SK-N-MC (cell line): ENCODE measurements at regions not wholly inside any gene's neighbourhood (a gene's known extent, or its start where the extent isn't known, plus 50 kb on each side); places are given as distances from the start of the nearest gene placed in this dataset.

Experiments used
- DNase-seq: peaks from one replicate; pipeline ENCODE4 v3.0.0-alpha.2; 2011; ENCODE audit warnings: low read depth, low spot score
- H3K27ac ChIP-seq: fragments of 200-600 bp; sonication (generic); 2 replicates; pipeline ENCODE4 v1.5.1; 2016; ENCODE audit warnings: mixed run types
- H3K36me3 ChIP-seq: fragments of 200-600 bp; sonication (generic); 2 replicates; pipeline ENCODE4 v1.6.1; 2017; ENCODE audit warnings: antibody characterized with exemption, low read length, mixed read lengths; ENCODE audit not compliant: insufficient read depth
- H3K4me3 ChIP-seq: fragments of 200-600 bp; sonication (generic); 2 replicates; pipeline ENCODE4 v1.5.1; 2016
- H3K9ac ChIP-seq: fragments of 200-600 bp; sonication (generic); 2 replicates; pipeline ENCODE4 v1.8.0; 2017; ENCODE audit warnings: mixed run types, mixed read lengths; ENCODE audit not compliant: insufficient read length
- H3K9me3 ChIP-seq: fragments of 200-600 bp; sonication (generic); 2 replicates; pipeline ENCODE4 v1.6.1; 2017; ENCODE audit warnings: low read depth, mild to moderate bottlenecking, antibody characterized with exemption, low read length, moderate library complexity, mixed read lengths
- EZH2 ChIP-seq: fragments of 200-600 bp; sonication (generic); IDR thresholded peaks from one replicate; pipeline ENCODE4 v1.6.1; 2017; ENCODE audit warnings: antibody characterized with exemption
- FOXP2 ChIP-seq: optimal IDR thresholded peaks from 2 replicates; pipeline ENCODE3; 2011; ENCODE audit warnings: mild to moderate bottlenecking, moderate library complexity; ENCODE audit not compliant: insufficient read depth; ENCODE audit errors: extremely low read length, control extremely low read depth
- POLR2AphosphoS5 ChIP-seq: IDR thresholded peaks from 2 replicates; pipeline ENCODE4 v1.6.1; 2012; ENCODE audit warnings: mild to moderate bottlenecking, low read depth, low read length, borderline replicate concordance

- Histone ChIP-seq H3K9me3 (no peaks in the 10 kb centered on the region), H3K4me3 (no peak overlapping the region), H3K27ac (no peak overlapping the region), H3K9ac (no peak overlapping the region), H3K36me3 (no peaks in the 10 kb centered on the region)
- DNase-seq = no peak
- no peak for TF ChIP-seq EZH2
- TF ChIP-seq FOXP2 = no peak
- no peak for TF ChIP-seq POLR2AphosphoS5
Measured at GRCh38 chr11:91967026-91967690, 257.5 kb upstream of the FAT3 start.

- Histone ChIP-seq H3K27ac (no peak overlapping the region), H3K4me3 (no peak overlapping the region), H3K36me3 (no peaks in the 10 kb centered on the region), H3K9me3 (no peaks in the 10 kb centered on the region), H3K9ac (no peak overlapping the region)
- TF ChIP-seq FOXP2 (no peak), EZH2 (no peak), POLR2AphosphoS5 (no peak)
- DNase-seq = no peak
Measured at GRCh38 chr11:91966368-91966767, 258.2 kb upstream of the FAT3 start.

GRCh38 chr11:91960770-91961169 is 263.8 kb upstream of the FAT3 start:
- H3K36me3 ChIP-seq = no peaks in the 10 kb centered on the region
- no peak overlapping the region for H3K4me3 ChIP-seq
- no peak for TF ChIP-seq FOXP2
- TF ChIP-seq EZH2 = no peak
- TF ChIP-seq POLR2AphosphoS5 = no peak
- H3K9me3 ChIP-seq = peaks cover 5% of the 10 kb centered on the region; the same call in 1 of the 2 replicates
- no peak for DNase-seq
- no peak overlapping the region for H3K27ac ChIP-seq
- no peak overlapping the region for H3K9ac ChIP-seq

GRCh38 chr11:91959411-91959810 is 265.2 kb upstream of the FAT3 start:
- Histone ChIP-seq H3K4me3 (no peak overlapping the region), H3K9me3 (peaks cover 5% of the 10 kb centered on the region; the same call in 1 of the 2 replicates), H3K27ac (no peak overlapping the region), H3K36me3 (no peaks in the 10 kb centered on the region), H3K9ac (no peak overlapping the region)
- TF ChIP-seq EZH2 (no peak), FOXP2 (no peak), POLR2AphosphoS5 (no peak)
- no peak for DNase-seq

- no peak overlapping the region for H3K27ac ChIP-seq
- H3K36me3 ChIP-seq = no peaks in the 10 kb centered on the region
- no peak overlapping the region for H3K9ac ChIP-seq
- no peak for TF ChIP-seq FOXP2
- no peak for TF ChIP-seq POLR2AphosphoS5
- TF ChIP-seq EZH2 = no peak
- DNase-seq = no peak
- H3K9me3 ChIP-seq = peaks cover 5% of the 10 kb centered on the region; the same call in 1 of the 2 replicates
- no peak overlapping the region for H3K4me3 ChIP-seq
Measured at GRCh38 chr11:91956711-91957110, 267.9 kb upstream of the FAT3 start.

- Histone ChIP-seq H3K27ac (no peak overlapping the region), H3K4me3 (no peak overlapping the region), H3K9me3 (peaks cover under 1% of the 10 kb centered on the region; the same call in 1 of the 2 replicates), H3K36me3 (no peaks in the 10 kb centered on the region), H3K9ac (no peak overlapping the region)
- DNase-seq = no peak
- no peak for TF ChIP-seq FOXP2
- TF ChIP-seq EZH2 = no peak
- TF ChIP-seq POLR2AphosphoS5 = no peak
Measured at GRCh38 chr11:91955206-91955605, 269.4 kb upstream of the FAT3 start.

GRCh38 chr11:91952056-91952455 is 272.6 kb upstream of the FAT3 start:
- Histone ChIP-seq H3K9me3 (no peaks in the 10 kb centered on the region), H3K4me3 (no peak overlapping the region), H3K27ac (no peak overlapping the region), H3K9ac (no peak overlapping the region), H3K36me3 (no peaks in the 10 kb centered on the region)
- TF ChIP-seq POLR2AphosphoS5 = no peak
- no peak for DNase-seq

- no peaks in the 10 kb centered on the region for H3K36me3 ChIP-seq
- peak overlapping the region; percentile 40 for H3K4me3 ChIP-seq
- no peak overlapping the region for H3K27ac ChIP-seq
- no peaks in the 10 kb centered on the region for H3K9me3 ChIP-seq
- H3K9ac ChIP-seq = no peak overlapping the region
- no peak for DNase-seq
- no peak for TF ChIP-seq FOXP2
- TF ChIP-seq POLR2AphosphoS5 = no peak
- TF ChIP-seq EZH2 = no peak
Measured at GRCh38 chr11:91947215-91947820, 277.3 kb upstream of the FAT3 start.

GRCh38 chr11:91946397-91946951 is 278.1 kb upstream of the FAT3 start:
- no peak overlapping the region for H3K9ac ChIP-seq
- no peaks in the 10 kb centered on the region for H3K36me3 ChIP-seq
- H3K27ac ChIP-seq = peak overlapping the region; percentile 45; the same call in 1 of the 2 replicates
- H3K9me3 ChIP-seq = no peaks in the 10 kb centered on the region
- H3K4me3 ChIP-seq = peak overlapping the region; percentile 40
- peak; percentile 10 for DNase-seq
- TF ChIP-seq FOXP2 (no peak), EZH2 (no peak), POLR2AphosphoS5 (no peak)
